WTC11 (cell line): ENCODE measurements at regions not wholly inside any gene's neighbourhood (a gene's known extent, or its start where the extent isn't known, plus 50 kb on each side); places are given as distances from the start of the nearest gene placed in this dataset.
A peak's percentile ranks its signal among the peaks of the same experiment; 100 is the strongest.

Experiments
- ATAC-seq: fragments of 200-7000 bp; cut with Tn5 transposase; 2 replicates; pipeline ENCODE4 v1.10.0; 2021; ENCODE audit warnings: mild to moderate bottlenecking, moderate library complexity
- CTCF ChIA-PET: fragments of 300-600 bp; sonication (Branson Sonifier 250); formaldehyde crosslinking; loops from one replicate; lab custom pipeline; 2021; ENCODE audit warnings: antibody characterized with exemption; lab: Charles Lee
- POLR2A ChIA-PET: fragments of 350-600 bp; sonication (Branson Sonifier 250); formaldehyde crosslinking; loops from one replicate; lab custom pipeline; 2021; ENCODE audit warnings: antibody characterized with exemption; lab: Charles Lee
- DNase-seq: peaks from one replicate; pipeline ENCODE4 v3.0.0; 2021; ENCODE audit warnings: low spot score
- H3K27ac Mint-ChIP-seq: 2 replicates; pipeline ENCODE4 v1.8.0; 2021; ENCODE audit warnings: mixed read lengths
- H3K27me3 Mint-ChIP-seq: 2 replicates; pipeline ENCODE4 v1.8.0; 2021; ENCODE audit warnings: low read depth, mild to moderate bottlenecking, moderate library complexity, mixed read lengths
- H3K36me3 Mint-ChIP-seq: 2 replicates; pipeline ENCODE4 v1.8.0; 2021; ENCODE audit warnings: mixed read lengths
- H3K4me1 Mint-ChIP-seq: 2 replicates; pipeline ENCODE4 v1.8.0; 2022; ENCODE audit warnings: mixed read lengths
- H3K4me3 Mint-ChIP-seq: 2 replicates; pipeline ENCODE4 v1.8.0; 2021; ENCODE audit warnings: mild to moderate bottlenecking, moderate library complexity, mixed read lengths
- H3K9me3 Mint-ChIP-seq: 2 replicates; pipeline ENCODE4 v1.8.0; 2021; ENCODE audit warnings: mixed read lengths
- ARID4B ChIP-seq: sonication (generic); formaldehyde crosslinking; IDR thresholded peaks from 2 replicates; pipeline ENCODE4 v1.8.0; 2023; ENCODE audit warnings: missing genetic modification reagents, mild to moderate bottlenecking, borderline replicate concordance
- ATF3 ChIP-seq: sonication (generic); formaldehyde crosslinking; conservative IDR thresholded peaks from 2 replicates; pipeline ENCODE4 v1.8.1; 2022; ENCODE audit warnings: mild to moderate bottlenecking, missing genetic modification reagents
- CREB1 ChIP-seq: sonication (generic); formaldehyde crosslinking; IDR thresholded peaks from 2 replicates; pipeline ENCODE4 v1.8.0; 2023; ENCODE audit warnings: mild to moderate bottlenecking, missing genetic modification reagents
- CTCF ChIP-seq: fragments of 200-600 bp; IDR thresholded peaks from 2 replicates; pipeline ENCODE4 v1.8.0; 2022; ENCODE audit warnings: antibody characterized with exemption
- E2F1 ChIP-seq: sonication (generic); formaldehyde crosslinking; IDR thresholded peaks from 2 replicates; pipeline ENCODE4 v1.8.0; 2022; ENCODE audit warnings: mild to moderate bottlenecking, missing genetic modification reagents
- ESRRA ChIP-seq: sonication (generic); formaldehyde crosslinking; IDR thresholded peaks from 2 replicates; pipeline ENCODE4 v1.8.1; 2022; ENCODE audit warnings: mild to moderate bottlenecking, missing genetic modification reagents, borderline replicate concordance
- MLX ChIP-seq: sonication (generic); formaldehyde crosslinking; IDR thresholded peaks from 2 replicates; pipeline ENCODE4 v1.8.1; 2023; ENCODE audit warnings: mild to moderate bottlenecking, missing genetic modification reagents, moderate library complexity
- NFATC4 ChIP-seq: fragments of 250-450 bp; sonication (Bioruptor Pico); IDR thresholded peaks from 2 replicates; pipeline ENCODE4 v1.9.0; 2021; ENCODE audit warnings: mild to moderate bottlenecking
- PRRX2 ChIP-seq: fragments of 250-450 bp; sonication (Bioruptor Pico); IDR thresholded peaks from 2 replicates; pipeline ENCODE4 v1.8.0; 2021; ENCODE audit warnings: mild to moderate bottlenecking
- RELA ChIP-seq: sonication (generic); formaldehyde crosslinking; IDR thresholded peaks from 2 replicates; pipeline ENCODE4 v1.8.1; 2022; ENCODE audit warnings: missing genetic modification reagents, mild to moderate bottlenecking, borderline replicate concordance
- ZNF232 ChIP-seq: sonication (generic); formaldehyde crosslinking; IDR thresholded peaks from 2 replicates; pipeline ENCODE4 v1.8.0; 2022; ENCODE audit warnings: mild to moderate bottlenecking, missing genetic modification reagents
- ZNF512 ChIP-seq: sonication (generic); formaldehyde crosslinking; IDR thresholded peaks from 2 replicates; pipeline ENCODE4 v1.8.1; 2022; ENCODE audit warnings: missing genetic modification reagents, borderline replicate concordance

GRCh38 chr22:48477031-48477721 lies 1350.5 kb downstream of the BRD1 start:
- Mint-ChIP-seq H3K27me3 (no peaks in the 10 kb centered on the region; the same call in 1 of the 2 replicates), H3K9me3 (0 out of 2 replicates have a peak, but pooled peaks cover 4% of the 10 kb centered on the region), H3K27ac (no peak overlapping the region), H3K36me3 (no peaks in the 10 kb centered on the region), H3K4me1 (peaks cover 15% of the 10 kb centered on the region), H3K4me3 (no peak overlapping the region)
- TF ChIP-seq NFATC4 (CRISPR knock-in tag) = no peak
- no peak for TF ChIP-seq ZNF512 (CRISPR knock-in tag)
- no peak for TF ChIP-seq PRRX2 (CRISPR knock-in tag)
- no peak for TF ChIP-seq ARID4B (CRISPR knock-in tag)
- no peak for TF ChIP-seq CREB1 (CRISPR knock-in tag)
- POLR2A ChIA-PET = no interaction called here
- CTCF ChIA-PET = no interaction called here
- no peak for ATAC-seq
- DNase-seq = no peak

GRCh38 chr22:48476577-48476976 lies 1351.1 kb downstream of the BRD1 start:
- ChIA-PET CTCF (no interaction called here), POLR2A (no interaction called here)
- DNase-seq = no peak
- no peak for ATAC-seq
- Mint-ChIP-seq H3K27ac (no peak overlapping the region), H3K27me3 (no peaks in the 10 kb centered on the region; the same call in 1 of the 2 replicates), H3K4me3 (no peak overlapping the region), H3K9me3 (peaks cover 3% of the 10 kb centered on the region; the same call in 1 of the 2 replicates), H3K4me1 (peaks cover 15% of the 10 kb centered on the region), H3K36me3 (no peaks in the 10 kb centered on the region)
- TF ChIP-seq RELA (CRISPR knock-in tag) (no peak), NFATC4 (CRISPR knock-in tag) (no peak), ATF3 (CRISPR knock-in tag) (no peak), ESRRA (CRISPR knock-in tag) (no peak), ZNF232 (no peak), MLX (no peak)

GRCh38 chr22:48475661-48476345 lies 1351.9 kb downstream of the BRD1 start:
- ATAC-seq (peak; percentile 41), DNase-seq (no peak)
- Mint-ChIP-seq H3K27ac (no peak overlapping the region), H3K9me3 (peaks cover 3% of the 10 kb centered on the region; the same call in 1 of the 2 replicates), H3K27me3 (no peaks in the 10 kb centered on the region; the same call in 1 of the 2 replicates), H3K4me1 (peaks cover 15% of the 10 kb centered on the region), H3K4me3 (no peak overlapping the region), H3K36me3 (no peaks in the 10 kb centered on the region)
- CTCF ChIA-PET = no interaction called here
- POLR2A ChIA-PET = no interaction called here
- no peak for TF ChIP-seq ARID4B (CRISPR knock-in tag)
- no peak for TF ChIP-seq MLX
- no peak for TF ChIP-seq E2F1 (CRISPR knock-in tag)
- no peak for TF ChIP-seq CTCF
